ENCODE measurements at regions not wholly inside any gene's neighbourhood (a gene's known extent, or its start where the extent isn't known, plus 50 kb on each side); places are given as distances from the start of the nearest gene placed in this dataset.

DNA sequence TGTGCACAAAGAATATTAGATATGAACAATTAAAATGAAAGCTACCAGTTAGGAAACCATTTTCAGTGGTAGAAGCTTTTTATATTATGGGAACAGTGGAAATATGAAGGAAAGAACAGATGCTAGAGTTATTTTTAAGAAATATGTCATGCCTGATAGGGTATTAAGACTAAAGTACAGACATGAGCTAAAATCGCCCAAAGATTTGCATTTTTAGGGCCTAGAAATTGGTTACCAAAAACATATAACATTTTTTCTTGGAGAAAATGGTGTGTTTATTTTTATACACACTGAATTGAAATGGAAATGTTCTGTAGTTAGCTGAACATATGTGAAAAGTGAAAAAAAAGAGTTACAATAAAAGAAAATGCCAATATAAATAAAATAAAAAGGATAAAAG lies 441.9 kb downstream of the TLL1 start:
- TF ChIP-seq CEBPB (IDR thresholded peaks at IDR 0.05; ENCODE audit: low read depth, low read length) (no peak), POLR2A (IDR thresholded peaks at IDR 0.05; ENCODE audit: control extremely low read depth in 1 of 2, low read depth in 2 of 2, low read length in 2 of 2) (no peak), RNF2 (IDR thresholded peaks at IDR 0.05; ENCODE audit: borderline replicate concordance, low read depth, low read length, missing control alignments, poor library complexity, severe bottlenecking) (no peak), POLR2AphosphoS5 (IDR thresholded peaks at IDR 0.05; ENCODE audit: low read depth, low read length) (no peak), SRF (IDR thresholded peaks at IDR 0.05; ENCODE audit: low read depth, low read length) (no peak), CTCF (IDR thresholded peaks at IDR 0.05; ENCODE audit: control extremely low read depth in 1 of 3, insufficient read depth in 1 of 3, low read depth in 1 of 3, low read length in 3 of 3) (no peak)
